Adrenal gland (tissue), 9 donors: ENCODE measurements at regions not wholly inside any gene's neighbourhood (a gene's known extent, or its start where the extent isn't known, plus 50 kb on each side); places are given as distances from the start of the nearest gene placed in this dataset.

Experiments used
- DNase-seq, 7 donors: peaks; one replicate each; pipeline ENCODE4 v3.0.0-alpha.2; 2019 to 2020
- H3K27ac ChIP-seq, 5 donors: fragments of 200-600 bp; sonication (generic) in 4 of 5; 1 replicate in 3 of 5; 2 replicates in 2 of 5; pipeline versions ENCODE4 v1.5.1 to v1.8.0; 2016 to 2020; ENCODE audit warnings: mild to moderate bottlenecking in 1 of 5
- H3K27me3 ChIP-seq: fragments of 200-600 bp; 2 replicates; pipeline ENCODE4 v1.8.0; 2021
- H3K36me3 ChIP-seq, 2 donors: fragments of 200-600 bp; replicated peaks in 1 of 2; 1 replicate in 1 of 2; 2 replicates in 1 of 2; pipeline versions ENCODE4 v1.5.1 to v1.8.0; 2018 to 2022
- H3K4me1 ChIP-seq, 2 donors: fragments of 200-600 bp; replicated peaks in 1 of 2; 1 replicate in 1 of 2; 2 replicates in 1 of 2; pipeline versions ENCODE4 v1.5.1 to v1.8.0; 2018 to 2021
- H3K4me3 ChIP-seq, 4 donors: fragments of 200-600 bp; sonication (generic) in 3 of 4; one replicate each; pipeline ENCODE4 v1.5.1; 2016 to 2018
- H3K9me3 ChIP-seq, 3 donors: fragments of 200-600 bp; sonication (generic) in 1 of 3; replicated peaks in 1 of 3; 1 replicate in 2 of 3; 2 replicates in 1 of 3; pipeline versions ENCODE4 v1.5.1 to v1.8.0; 2016 to 2021
- CTCF ChIP-seq, 6 experiments: fragments of 450-650 bp in 4 of 6; fragments of 200-600 bp in 2 of 6; sonication (generic) in 1 of 6; IDR thresholded peaks; 1 replicate in 5 of 6; 2 replicates in 1 of 6; pipeline versions ENCODE4 v1.5.1 to v1.8.0; 2016 to 2021; ENCODE audit warnings: antibody characterized with exemption in 6 of 6, mild to moderate bottlenecking in 2 of 6, moderate library complexity in 1 of 6
- POLR2A ChIP-seq, 2 donors: fragments of 450-650 bp; IDR thresholded peaks; one replicate each; pipeline ENCODE4 v1.6.1; 2017; ENCODE audit warnings: antibody characterized with exemption in 2 of 2, mild to moderate bottlenecking in 2 of 2, moderate library complexity in 1 of 2
- WGBS, 4 donors: extraction: QIAGEN DNeasy Blood & Tissue Kit in 2 of 4; methylation state at CpG; one replicate each; pipeline versions ENCODE4 v1.1.5 to v1.1.7; 2013 to 2017; 5-methylcytosine and 5-hydroxymethylcytosine counted together
- intact Hi-C, 2 donors: fragments of 100-400 bp; cut with DNase I; formaldehyde crosslinking; loops; one replicate each; pipeline versions ENCODE4 v1.14.1 to v1.15.0; 2022 to 2023
- donor health status: healthy with polysubstance abuse.
- donor health status: Bipolar disorder and iron deficiency.
- donor health status: DM: yes; HTN: yes; CAD: no.
- donor health status: DM: no; HTN: no; CAD: no.
- donor health status: DM: no; HTN: no; CAD: no.

DNA sequence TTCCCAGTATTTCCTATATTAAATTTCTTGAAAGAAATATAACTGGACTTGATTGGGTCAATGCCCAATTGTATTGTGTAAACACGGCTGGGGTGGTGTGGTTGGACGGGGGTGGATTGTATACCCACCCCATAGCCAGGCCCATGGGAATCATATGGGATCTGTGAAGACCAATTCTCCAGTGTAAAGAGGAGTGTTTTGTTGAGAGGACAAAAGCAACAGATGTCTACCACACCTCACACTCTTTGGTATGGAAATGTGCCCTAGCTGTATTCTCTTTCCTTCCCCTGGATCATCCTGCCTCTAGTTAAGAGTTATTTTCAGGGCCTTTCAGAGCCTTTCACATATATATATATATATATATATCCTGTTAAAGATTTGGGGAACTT is 57.5 kb upstream of the TGIF1 start:
- Histone ChIP-seq H3K9me3 (no peaks in the 10 kb centered on the region), H3K27me3 (no peaks in the 10 kb centered on the region), H3K36me3 (no peaks in the 10 kb centered on the region), H3K4me1 (no peaks in the 10 kb centered on the region), H3K4me3 (no peak overlapping the region), H3K27ac (no peak overlapping the region)
- DNase-seq = no peak
- 80 to 95% (median 82%) methylated on average over 2 of the region's 2 CpGs for WGBS, 4 donors
- TF ChIP-seq POLR2A (IDR thresholded peaks at IDR 0.05) (no peak), CTCF (IDR thresholded peaks at IDR 0.05) (no peak)
- intact Hi-C loops = no loop called here

DNA sequence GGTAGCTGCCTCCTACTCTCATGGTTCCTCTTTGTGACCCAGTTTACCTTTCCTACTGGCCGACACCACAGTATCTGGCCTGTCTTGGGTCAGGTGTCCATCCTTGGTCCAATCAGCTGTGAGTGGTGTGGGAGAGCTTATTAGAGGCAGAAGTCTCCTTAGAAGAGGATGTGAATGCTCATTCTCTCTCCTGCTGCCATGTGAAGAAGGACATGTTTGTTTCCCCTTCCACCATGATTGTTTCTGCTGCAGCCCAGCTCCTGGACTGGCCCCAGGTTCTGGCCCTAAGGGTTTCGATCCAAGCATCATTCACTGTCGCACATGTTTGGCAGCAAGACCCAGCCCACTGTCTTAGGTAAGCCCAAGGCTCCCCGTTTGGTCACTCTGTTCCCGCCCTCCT is 55.3 kb upstream of the TGIF1 start:
- Histone ChIP-seq H3K27ac (no peak overlapping the region), H3K36me3 (no peaks in the 10 kb centered on the region), H3K9me3 (no peaks in the 10 kb centered on the region), H3K4me1 (no peaks in the 10 kb centered on the region), H3K4me3 (no peak overlapping the region), H3K27me3 (no peaks in the 10 kb centered on the region)
- intact Hi-C loops = no loop called here
- TF ChIP-seq CTCF (IDR thresholded peaks at IDR 0.05) (no peak), POLR2A (IDR thresholded peaks at IDR 0.05) (no peak)
- WGBS, 4 donors = 82 to 98% (median 88%) methylated on average over 5 of the region's 5 CpGs
- no peak for DNase-seq

- no peak for TF ChIP-seq POLR2A (IDR thresholded peaks at IDR 0.05)
- TF ChIP-seq CTCF (IDR thresholded peaks at IDR 0.05) = no peak
- Histone ChIP-seq H3K4me3 (no peak overlapping the region), H3K27me3 (no peaks in the 10 kb centered on the region), H3K27ac (no peak overlapping the region), H3K36me3 (no peaks in the 10 kb centered on the region), H3K9me3 (no peaks in the 10 kb centered on the region), H3K4me1 (no peaks in the 10 kb centered on the region)
- DNase-seq = no peak
- 78 to 92% (median 85%) methylated on average over 2 of the region's 2 CpGs for WGBS, 4 donors
- intact Hi-C loops = no loop called here
Observed at GRCh38 chr18:3395466-3395865, 54.5 kb upstream of the TGIF1 start.

DNA sequence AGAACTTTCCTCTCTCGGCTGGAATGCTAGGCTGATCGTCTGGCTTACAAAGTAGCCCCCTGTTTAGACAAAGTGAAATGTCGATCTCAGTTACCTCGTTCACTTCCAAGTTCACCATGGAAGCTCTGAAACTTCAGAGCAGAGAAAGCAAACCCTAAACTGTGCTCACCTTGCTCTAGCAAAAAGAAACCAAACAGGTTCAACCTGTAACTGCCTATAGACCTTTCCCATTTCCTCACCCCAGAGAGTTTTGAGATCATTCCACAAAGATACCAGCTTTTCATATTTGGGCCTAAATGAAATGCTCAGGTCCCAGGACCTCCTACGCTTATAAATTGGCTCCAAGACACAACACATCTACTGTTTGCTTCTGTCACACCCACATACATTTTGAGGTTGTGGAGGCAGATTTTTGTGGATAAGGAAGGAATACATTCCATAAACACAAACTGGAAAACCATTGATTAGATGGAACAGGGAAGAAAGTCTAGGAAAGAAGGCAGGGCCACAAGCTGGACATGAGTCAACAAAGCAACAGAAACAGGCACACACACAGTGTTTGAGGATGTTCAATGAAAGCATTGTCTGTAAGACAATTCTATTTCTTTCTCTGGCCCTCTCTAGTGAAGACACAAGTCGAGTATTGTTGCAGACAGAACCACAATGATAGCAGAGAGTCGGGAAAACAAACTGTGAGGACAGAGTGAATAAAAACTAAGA is 52.8 kb upstream of the TGIF1 start:
- no peaks in the 10 kb centered on the region for H3K27me3 ChIP-seq
- DNase-seq = no peak
- WGBS, 4 donors = 77 to 90% (median 83%) methylated on average over 7 of the region's 7 CpGs
- intact Hi-C loops = no loop called here
- H3K4me3 ChIP-seq = no peak overlapping the region
- no peaks in the 10 kb centered on the region for H3K36me3 ChIP-seq
- TF ChIP-seq CTCF (IDR thresholded peaks at IDR 0.05) (no peak), POLR2A (IDR thresholded peaks at IDR 0.05) (no peak)
- H3K4me1 ChIP-seq = no peaks in the 10 kb centered on the region
- H3K27ac ChIP-seq = no peak overlapping the region
- H3K9me3 ChIP-seq = no peaks in the 10 kb centered on the region
